ENCODE measurements at regions not wholly inside any gene's neighbourhood (a gene's known extent, or its start where the extent isn't known, plus 50 kb on each side); places are given as distances from the start of the nearest gene placed in this dataset.

- no peak for DNase-seq (ENCODE audit: low read depth in 2 of 2)
Measured at GRCh38 chr20:4559106-4559505, 127.2 kb upstream of the PRNP start.

GRCh38 chr20:4556781-4557180, 129.5 kb upstream of the PRNP start:
- no peak for DNase-seq (ENCODE audit: low read depth in 2 of 2)

- no peak for DNase-seq (ENCODE audit: low read depth in 2 of 2)
Measured at GRCh38 chr20:4555188-4555890, 130.9 kb upstream of the PRNP start.

GRCh38 chr20:4554346-4554745, 131.9 kb upstream of the PRNP start:
- no peak for DNase-seq (ENCODE audit: low read depth in 2 of 2)

GRCh38 chr20:4552075-4552640, 134.1 kb upstream of the PRNP start:
- DNase-seq (ENCODE audit: low read depth in 2 of 2) = no peak

GRCh38 chr20:4550740-4551139, 135.5 kb upstream of the PRNP start:
- no peak for DNase-seq (ENCODE audit: low read depth in 2 of 2)

GRCh38 chr20:4549711-4550259, 136.5 kb upstream of the PRNP start:
- no peak for DNase-seq (ENCODE audit: low read depth in 2 of 2)

GRCh38 chr20:4548552-4548951, 137.7 kb upstream of the PRNP start:
- no peak for DNase-seq (ENCODE audit: low read depth in 2 of 2)

GRCh38 chr20:4546786-4547185, 139.5 kb upstream of the PRNP start:
- no peak for DNase-seq (ENCODE audit: low read depth in 2 of 2)

GRCh38 chr20:4546342-4546741, 139.9 kb upstream of the PRNP start:
- no peak for DNase-seq (ENCODE audit: low read depth in 2 of 2)

GRCh38 chr20:4545526-4545925, 140.7 kb upstream of the PRNP start:
- no peak for DNase-seq (ENCODE audit: low read depth in 2 of 2)

GRCh38 chr20:4544765-4545164, 141.5 kb upstream of the PRNP start:
- no peak for DNase-seq (ENCODE audit: low read depth in 2 of 2)

- no peak for DNase-seq (ENCODE audit: low read depth in 2 of 2)
Measured at GRCh38 chr20:4542270-4542669, 144.0 kb upstream of the PRNP start.

GRCh38 chr20:4534315-4534714, 151.9 kb upstream of the PRNP start:
- DNase-seq (ENCODE audit: low read depth in 2 of 2) = no peak

GRCh38 chr20:4533368-4534133, 152.7 kb upstream of the PRNP start:
- DNase-seq (ENCODE audit: low read depth in 2 of 2) = no peak

- DNase-seq (ENCODE audit: low read depth in 2 of 2) = no peak
Measured at GRCh38 chr20:4532772-4533171, 153.5 kb upstream of the PRNP start.

- no peak for DNase-seq (ENCODE audit: low read depth in 2 of 2)
Measured at GRCh38 chr20:4524792-4525191, 161.5 kb upstream of the PRNP start.

- no peak for DNase-seq (ENCODE audit: low read depth in 2 of 2)
Measured at GRCh38 chr20:4524307-4524706, 161.9 kb upstream of the PRNP start.

- no peak for DNase-seq (ENCODE audit: low read depth in 2 of 2)
Measured at GRCh38 chr20:4522310-4522709, 163.9 kb upstream of the PRNP start.

- no peak for DNase-seq (ENCODE audit: low read depth in 2 of 2)
Measured at GRCh38 chr20:4521170-4521968, 164.9 kb upstream of the PRNP start.

GRCh38 chr20:4519534-4519933, 166.7 kb upstream of the PRNP start:
- DNase-seq (ENCODE audit: low read depth in 2 of 2) = peak in 1 of 2 donors; percentile 5

- no peak for DNase-seq (ENCODE audit: low read depth in 2 of 2)
Measured at GRCh38 chr20:4516876-4517275, 169.4 kb upstream of the PRNP start.

All from activated CD4-positive, alpha-beta T cell treated with anti-CD3 and anti-CD28 coated beads for 24 hours (primary cell).